SK-N-SH treated with all-trans-retinoic acid at 6 μM for 48 hours (cell line): ENCODE measurements at regions not wholly inside any gene's neighbourhood (a gene's known extent, or its start where the extent isn't known, plus 50 kb on each side); places are given as distances from the start of the nearest gene placed in this dataset.

Experiments used
- ATAC-seq: fragments of 200-7000 bp; cut with Tn5 transposase; 3 replicates; pipeline ENCODE4 v1.9.1; 2020; ENCODE audit warnings: mild to moderate bottlenecking, moderate library complexity
- ARNTL ChIP-seq: fragments of 450-650 bp; formaldehyde crosslinking; IDR thresholded peaks from 2 replicates; pipeline ENCODE4 v1.5.0; 2020; ENCODE audit warnings: low read depth, mild to moderate bottlenecking, moderate library complexity, borderline replicate concordance
- CSDC2 ChIP-seq: fragments of 250-450 bp; sonication (Bioruptor Pico); IDR thresholded peaks from 2 replicates; pipeline ENCODE4 v1.5.0; 2020; ENCODE audit warnings: mild to moderate bottlenecking, moderate library complexity
- ESRRG ChIP-seq: fragments of 250-450 bp; sonication (Bioruptor Pico); IDR thresholded peaks from 2 replicates; pipeline ENCODE4 v1.6.1; 2021; ENCODE audit warnings: mild to moderate bottlenecking
- GLIS3 ChIP-seq: fragments of 250-450 bp; sonication (Bioruptor Pico); IDR thresholded peaks from 2 replicates; pipeline ENCODE4 v1.5.0; 2020; ENCODE audit warnings: mild to moderate bottlenecking, moderate library complexity
- ISL1 ChIP-seq: fragments of 250-450 bp; sonication (Bioruptor Pico); IDR thresholded peaks from 2 replicates; pipeline ENCODE4 v2.1.2; 2022; ENCODE audit warnings: mild to moderate bottlenecking, moderate library complexity
- OSR1 ChIP-seq: fragments of 250-450 bp; sonication (Bioruptor Pico); IDR thresholded peaks from 2 replicates; pipeline ENCODE4 v1.8.0; 2022; ENCODE audit warnings: moderate library complexity, mild to moderate bottlenecking, inconsistent platforms
- POU6F1 ChIP-seq: fragments of 250-450 bp; sonication (Bioruptor Pico); IDR thresholded peaks from 2 replicates; pipeline ENCODE4 v1.8.0; 2021; ENCODE audit warnings: low read depth, mild to moderate bottlenecking, moderate library complexity, borderline replicate concordance
- PPARA ChIP-seq: fragments of 250-450 bp; sonication (Bioruptor Pico); IDR thresholded peaks from 2 replicates; pipeline ENCODE4 v1.5.0; 2020; ENCODE audit warnings: mild to moderate bottlenecking, borderline replicate concordance
- RARB ChIP-seq: fragments of 250-450 bp; sonication (Bioruptor Pico); IDR thresholded peaks from 2 replicates; pipeline ENCODE4 v1.8.0; 2021; ENCODE audit warnings: mild to moderate bottlenecking, moderate library complexity
- TCF4 ChIP-seq: fragments of 250-450 bp; sonication (Bioruptor Pico); IDR thresholded peaks from 2 replicates; pipeline ENCODE4 v1.8.0; 2021; ENCODE audit warnings: mild to moderate bottlenecking, moderate library complexity, borderline replicate concordance
- TOX ChIP-seq: fragments of 250-450 bp; sonication (Bioruptor Pico); IDR thresholded peaks from 2 replicates; pipeline ENCODE4 v1.8.0; 2021; ENCODE audit warnings: mild to moderate bottlenecking, moderate library complexity, borderline replicate concordance
- ZC3H10 ChIP-seq: fragments of 250-450 bp; sonication (Bioruptor Pico); IDR thresholded peaks from 2 replicates; pipeline ENCODE4 v1.5.1; 2021; ENCODE audit warnings: mild to moderate bottlenecking, moderate library complexity
- ZFP3 ChIP-seq: fragments of 250-450 bp; sonication (Bioruptor Pico); IDR thresholded peaks from 2 replicates; pipeline ENCODE4 v1.5.0; 2020; ENCODE audit warnings: mild to moderate bottlenecking, moderate library complexity
- ZFP30 ChIP-seq: fragments of 450-650 bp; formaldehyde crosslinking; IDR thresholded peaks from 2 replicates; pipeline ENCODE4 v1.5.0; 2022; ENCODE audit warnings: mild to moderate bottlenecking, moderate library complexity
- ZNF565 ChIP-seq: fragments of 450-650 bp; formaldehyde crosslinking; conservative IDR thresholded peaks from 2 replicates; pipeline ENCODE4 v1.5.0; 2020; ENCODE audit warnings: low read depth, mild to moderate bottlenecking, moderate library complexity
- ZNF8 ChIP-seq: fragments of 450-650 bp; formaldehyde crosslinking; IDR thresholded peaks from 2 replicates; pipeline ENCODE4 v1.5.0; 2020; ENCODE audit warnings: mild to moderate bottlenecking, moderate library complexity
- TF ChIP-seq, protein P1 (sequence below): fragments of 250-450 bp; sonication (Bioruptor Pico); IDR thresholded peaks from 2 replicates; pipeline ENCODE4 v1.5.0; 2020; ENCODE audit warnings: mild to moderate bottlenecking, moderate library complexity
- TF ChIP-seq, protein P2 (sequence below): fragments of 250-450 bp; sonication (Bioruptor Pico); IDR thresholded peaks from 2 replicates; pipeline ENCODE4 v1.5.1; 2020; ENCODE audit warnings: low read depth, mild to moderate bottlenecking, moderate library complexity
- TF ChIP-seq, protein P3 (sequence below): fragments of 250-450 bp; sonication (Bioruptor Pico); IDR thresholded peaks from 2 replicates; pipeline ENCODE4 v1.5.1; 2021; ENCODE audit warnings: mild to moderate bottlenecking, moderate library complexity
- TF ChIP-seq, protein P4 (sequence below): fragments of 250-450 bp; sonication (Bioruptor Pico); IDR thresholded peaks from 2 replicates; pipeline ENCODE4 v1.8.0; 2020; ENCODE audit warnings: mild to moderate bottlenecking, moderate library complexity, borderline replicate concordance

DNA sequence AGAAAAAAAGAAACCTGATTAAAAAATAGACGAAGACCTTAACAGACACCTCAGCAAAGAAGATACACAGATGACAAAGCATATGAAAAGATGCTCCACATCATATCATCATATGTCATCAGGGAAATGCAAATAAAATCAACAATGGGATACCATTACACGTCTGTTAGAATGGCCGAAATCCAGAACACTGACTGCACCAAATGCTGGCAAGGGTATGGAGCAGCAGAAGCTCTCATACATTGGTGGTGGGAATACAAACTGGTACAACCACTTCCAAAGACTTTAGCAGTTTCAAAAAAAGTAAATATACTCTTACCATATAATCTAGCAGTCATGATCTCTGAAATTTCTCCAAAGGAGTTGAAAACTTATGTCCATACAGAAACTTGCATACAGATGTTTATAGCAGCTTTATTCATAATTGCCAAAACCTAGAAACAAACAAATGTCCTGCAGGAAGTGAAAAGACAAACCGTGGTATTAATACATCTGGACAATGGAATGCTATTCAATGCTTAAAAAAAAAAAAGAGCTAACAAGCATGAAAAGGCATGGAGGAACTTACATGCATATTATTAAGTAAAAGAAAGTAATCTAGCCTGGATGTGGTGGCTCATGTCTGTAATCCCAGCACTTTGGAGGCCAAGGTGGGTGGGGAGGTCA is 107.4 kb downstream of the HES1 start:
- no peak for TF ChIP-seq ESRRG (CRISPR knock-in tag)
- TF ChIP-seq ZC3H10: no peak
- TF ChIP-seq, protein P1, sequence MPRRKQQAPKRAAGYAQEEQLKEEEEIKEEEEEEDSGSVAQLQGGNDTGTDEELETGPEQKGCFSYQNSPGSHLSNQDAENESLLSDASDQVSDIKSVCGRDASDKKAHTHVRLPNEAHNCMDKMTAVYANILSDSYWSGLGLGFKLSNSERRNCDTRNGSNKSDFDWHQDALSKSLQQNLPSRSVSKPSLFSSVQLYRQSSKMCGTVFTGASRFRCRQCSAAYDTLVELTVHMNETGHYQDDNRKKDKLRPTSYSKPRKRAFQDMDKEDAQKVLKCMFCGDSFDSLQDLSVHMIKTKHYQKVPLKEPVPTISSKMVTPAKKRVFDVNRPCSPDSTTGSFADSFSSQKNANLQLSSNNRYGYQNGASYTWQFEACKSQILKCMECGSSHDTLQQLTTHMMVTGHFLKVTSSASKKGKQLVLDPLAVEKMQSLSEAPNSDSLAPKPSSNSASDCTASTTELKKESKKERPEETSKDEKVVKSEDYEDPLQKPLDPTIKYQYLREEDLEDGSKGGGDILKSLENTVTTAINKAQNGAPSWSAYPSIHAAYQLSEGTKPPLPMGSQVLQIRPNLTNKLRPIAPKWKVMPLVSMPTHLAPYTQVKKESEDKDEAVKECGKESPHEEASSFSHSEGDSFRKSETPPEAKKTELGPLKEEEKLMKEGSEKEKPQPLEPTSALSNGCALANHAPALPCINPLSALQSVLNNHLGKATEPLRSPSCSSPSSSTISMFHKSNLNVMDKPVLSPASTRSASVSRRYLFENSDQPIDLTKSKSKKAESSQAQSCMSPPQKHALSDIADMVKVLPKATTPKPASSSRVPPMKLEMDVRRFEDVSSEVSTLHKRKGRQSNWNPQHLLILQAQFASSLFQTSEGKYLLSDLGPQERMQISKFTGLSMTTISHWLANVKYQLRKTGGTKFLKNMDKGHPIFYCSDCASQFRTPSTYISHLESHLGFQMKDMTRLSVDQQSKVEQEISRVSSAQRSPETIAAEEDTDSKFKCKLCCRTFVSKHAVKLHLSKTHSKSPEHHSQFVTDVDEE (CRISPR knock-in tag): no peak
- no peak for TF ChIP-seq ZNF8 (CRISPR knock-in tag)
- TF ChIP-seq, protein P2, sequence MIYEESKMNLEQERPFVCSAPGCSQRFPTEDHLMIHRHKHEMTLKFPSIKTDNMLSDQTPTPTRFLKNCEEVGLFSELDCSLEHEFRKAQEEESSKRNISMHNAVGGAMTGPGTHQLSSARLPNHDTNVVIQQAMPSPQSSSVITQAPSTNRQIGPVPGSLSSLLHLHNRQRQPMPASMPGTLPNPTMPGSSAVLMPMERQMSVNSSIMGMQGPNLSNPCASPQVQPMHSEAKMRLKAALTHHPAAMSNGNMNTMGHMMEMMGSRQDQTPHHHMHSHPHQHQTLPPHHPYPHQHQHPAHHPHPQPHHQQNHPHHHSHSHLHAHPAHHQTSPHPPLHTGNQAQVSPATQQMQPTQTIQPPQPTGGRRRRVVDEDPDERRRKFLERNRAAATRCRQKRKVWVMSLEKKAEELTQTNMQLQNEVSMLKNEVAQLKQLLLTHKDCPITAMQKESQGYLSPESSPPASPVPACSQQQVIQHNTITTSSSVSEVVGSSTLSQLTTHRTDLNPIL: no peak
- TF ChIP-seq, protein P3, sequence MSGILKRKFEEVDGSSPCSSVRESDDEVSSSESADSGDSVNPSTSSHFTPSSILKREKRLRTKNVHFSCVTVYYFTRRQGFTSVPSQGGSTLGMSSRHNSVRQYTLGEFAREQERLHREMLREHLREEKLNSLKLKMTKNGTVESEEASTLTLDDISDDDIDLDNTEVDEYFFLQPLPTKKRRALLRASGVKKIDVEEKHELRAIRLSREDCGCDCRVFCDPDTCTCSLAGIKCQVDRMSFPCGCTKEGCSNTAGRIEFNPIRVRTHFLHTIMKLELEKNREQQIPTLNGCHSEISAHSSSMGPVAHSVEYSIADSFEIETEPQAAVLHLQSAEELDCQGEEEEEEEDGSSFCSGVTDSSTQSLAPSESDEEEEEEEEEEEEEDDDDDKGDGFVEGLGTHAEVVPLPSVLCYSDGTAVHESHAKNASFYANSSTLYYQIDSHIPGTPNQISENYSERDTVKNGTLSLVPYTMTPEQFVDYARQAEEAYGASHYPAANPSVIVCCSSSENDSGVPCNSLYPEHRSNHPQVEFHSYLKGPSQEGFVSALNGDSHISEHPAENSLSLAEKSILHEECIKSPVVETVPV (CRISPR knock-in tag): no peak
- no peak for TF ChIP-seq ZFP30 (CRISPR knock-in tag)
- TF ChIP-seq TOX (CRISPR knock-in tag): no peak
- no peak for TF ChIP-seq TCF4
- no peak for TF ChIP-seq ARNTL (CRISPR knock-in tag)
- no peak for TF ChIP-seq CSDC2 (CRISPR knock-in tag)
- no peak for TF ChIP-seq RARB (CRISPR knock-in tag)
- TF ChIP-seq ISL1 (CRISPR knock-in tag): no peak
- ATAC-seq: no peak

DNA sequence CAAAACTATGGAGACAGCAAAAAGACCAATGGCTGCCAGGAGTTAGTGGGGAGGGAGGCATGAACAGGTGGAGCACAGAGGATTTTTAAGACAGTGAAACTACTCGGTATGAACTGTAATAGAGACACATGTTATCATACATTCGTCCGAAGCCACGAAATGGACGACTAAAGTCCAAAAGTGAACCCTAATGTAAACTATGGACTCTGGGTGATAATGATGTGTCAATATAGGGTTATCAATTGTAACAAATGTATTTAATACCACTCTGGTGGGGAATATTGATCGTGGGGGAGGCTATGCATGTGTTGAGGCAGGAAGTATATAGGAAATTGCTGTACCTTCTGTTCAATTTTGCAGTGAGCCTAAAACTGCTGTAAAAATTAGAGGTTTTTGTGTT is 107.0 kb downstream of the CPN2 start:
- ATAC-seq: no peak
- no peak for TF ChIP-seq ZC3H10
- TF ChIP-seq ZNF565 (CRISPR knock-in tag): no peak
- no peak for TF ChIP-seq ZFP3 (CRISPR knock-in tag)
- TF ChIP-seq TOX (CRISPR knock-in tag): no peak
- TF ChIP-seq OSR1 (CRISPR knock-in tag): no peak
- no peak for TF ChIP-seq GLIS3 (CRISPR knock-in tag)
- TF ChIP-seq, protein P2: no peak
- no peak for TF ChIP-seq ESRRG (CRISPR knock-in tag)
- TF ChIP-seq CSDC2 (CRISPR knock-in tag): no peak
- no peak for TF ChIP-seq POU6F1 (CRISPR knock-in tag)
- TF ChIP-seq, protein P1 (CRISPR knock-in tag): no peak
- no peak for TF ChIP-seq ZNF8 (CRISPR knock-in tag)
- TF ChIP-seq ARNTL (CRISPR knock-in tag): no peak
- TF ChIP-seq PPARA (CRISPR knock-in tag): no peak
- no peak for TF ChIP-seq ISL1 (CRISPR knock-in tag)
- TF ChIP-seq, protein P4, sequence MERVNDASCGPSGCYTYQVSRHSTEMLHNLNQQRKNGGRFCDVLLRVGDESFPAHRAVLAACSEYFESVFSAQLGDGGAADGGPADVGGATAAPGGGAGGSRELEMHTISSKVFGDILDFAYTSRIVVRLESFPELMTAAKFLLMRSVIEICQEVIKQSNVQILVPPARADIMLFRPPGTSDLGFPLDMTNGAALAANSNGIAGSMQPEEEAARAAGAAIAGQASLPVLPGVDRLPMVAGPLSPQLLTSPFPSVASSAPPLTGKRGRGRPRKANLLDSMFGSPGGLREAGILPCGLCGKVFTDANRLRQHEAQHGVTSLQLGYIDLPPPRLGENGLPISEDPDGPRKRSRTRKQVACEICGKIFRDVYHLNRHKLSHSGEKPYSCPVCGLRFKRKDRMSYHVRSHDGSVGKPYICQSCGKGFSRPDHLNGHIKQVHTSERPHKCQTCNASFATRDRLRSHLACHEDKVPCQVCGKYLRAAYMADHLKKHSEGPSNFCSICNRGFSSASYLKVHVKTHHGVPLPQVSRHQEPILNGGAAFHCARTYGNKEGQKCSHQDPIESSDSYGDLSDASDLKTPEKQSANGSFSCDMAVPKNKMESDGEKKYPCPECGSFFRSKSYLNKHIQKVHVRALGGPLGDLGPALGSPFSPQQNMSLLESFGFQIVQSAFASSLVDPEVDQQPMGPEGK: no peak
